Esophagus (tissue), 2 donors: ENCODE measurements at regions not wholly inside any gene's neighbourhood (a gene's known extent, or its start where the extent isn't known, plus 50 kb on each side); places are given as distances from the start of the nearest gene placed in this dataset.

Source experiments
- H3K27ac ChIP-seq, 2 donors: one replicate each; pipeline ENCODE4 v1.5.1; 2013; ENCODE audit warnings: low read depth in 2 of 2, mild to moderate bottlenecking in 2 of 2, inconsistent platforms in 1 of 2, low read length in 1 of 2, moderate library complexity in 1 of 2
- H3K27me3 ChIP-seq, 2 donors: one replicate each; pipeline ENCODE4 v1.6.1; 2013; ENCODE audit warnings: low read length in 2 of 2, control low read depth in 1 of 2, mild to moderate bottlenecking in 1 of 2; ENCODE audit not compliant: insufficient read depth in 2 of 2, control insufficient read depth in 1 of 2
- H3K36me3 ChIP-seq, 2 donors: one replicate each; pipeline ENCODE4 v1.6.1; 2013; ENCODE audit warnings: low read length in 1 of 2; ENCODE audit not compliant: control insufficient read depth in 2 of 2, insufficient read depth in 2 of 2
- H3K4me1 ChIP-seq, 2 donors: one replicate each; pipeline ENCODE4 v1.6.1; 2013; ENCODE audit warnings: low read length in 1 of 2; ENCODE audit not compliant: control insufficient read depth in 2 of 2, insufficient read depth in 2 of 2
- H3K4me3 ChIP-seq, 2 donors: one replicate each; pipeline ENCODE4 v1.5.1; 2013; ENCODE audit warnings: low read length in 2 of 2, mild to moderate bottlenecking in 2 of 2, low read depth in 1 of 2, moderate library complexity in 1 of 2
- H3K9me3 ChIP-seq, 2 donors: one replicate each; pipeline ENCODE4 v1.6.1; 2013; ENCODE audit warnings: mild to moderate bottlenecking in 2 of 2, low read depth in 1 of 2, low read length in 1 of 2, moderate library complexity in 1 of 2; ENCODE audit not compliant: control insufficient read depth in 2 of 2, insufficient read depth in 1 of 2
- WGBS, 2 donors: extraction: QIAGEN DNeasy Blood & Tissue Kit; methylation state at CpG; one replicate each; pipeline ENCODE4 v1.1.7; 2013; 5-methylcytosine and 5-hydroxymethylcytosine counted together
- donor health status: healthy with polysubstance abuse.
- donor health status: Bipolar disorder and iron deficiency.

DNA sequence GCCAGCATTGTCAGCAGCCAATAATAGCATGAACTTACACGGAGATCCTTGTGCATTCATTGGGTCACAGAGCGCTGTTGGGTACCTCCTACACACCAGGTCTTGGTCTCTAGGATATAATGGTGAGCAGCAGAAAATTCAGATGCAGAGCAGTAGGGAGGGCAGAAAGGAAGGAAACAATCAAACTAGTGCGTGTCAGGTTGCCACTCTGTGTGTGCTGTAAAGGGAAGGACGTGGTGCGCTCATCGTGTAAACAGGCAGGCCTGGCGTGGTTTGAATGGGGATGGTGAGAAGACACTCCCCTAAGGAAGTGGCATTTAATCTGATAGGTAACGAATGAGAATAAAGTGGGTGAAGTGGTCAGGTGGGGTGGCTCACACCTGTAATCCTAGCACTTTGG lies 336.4 kb downstream of the CDH26 start:
- Histone ChIP-seq H3K36me3 (no peaks in the 10 kb centered on the region), H3K4me1 (no peaks in the 10 kb centered on the region), H3K27me3 (no peaks in the 10 kb centered on the region), H3K4me3 (no peak overlapping the region), H3K27ac (no peak overlapping the region), H3K9me3 (peaks cover 0 to 3% of the 10 kb centered on the region in 2 donors)
- 59 to 66% methylated on average over 8 of the region's 8 CpGs for WGBS, 2 donors

DNA sequence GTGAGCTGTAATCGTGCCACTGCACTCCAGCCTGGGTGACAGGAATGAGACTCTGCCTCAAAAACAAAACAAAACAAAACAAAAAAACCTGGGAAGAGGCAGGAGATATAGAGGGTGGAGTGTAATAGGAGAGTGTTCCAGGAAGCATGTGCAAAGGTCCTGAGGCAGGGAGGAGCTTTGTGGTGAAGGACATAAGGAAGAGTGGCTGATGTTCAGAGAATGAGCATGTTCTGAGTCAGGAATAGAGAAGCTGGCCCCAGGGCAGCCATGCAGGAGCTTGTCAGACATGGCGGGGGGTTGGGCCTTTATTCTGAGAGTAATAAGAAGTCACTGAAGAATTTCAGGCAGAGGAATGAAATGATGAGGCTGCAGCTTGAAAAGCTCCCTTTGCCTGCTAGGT lies 337.0 kb downstream of the CDH26 start:
- H3K36me3 ChIP-seq: no peaks in the 10 kb centered on the region
- no peak overlapping the region for H3K27ac ChIP-seq
- 85% methylated on average over 2 of the region's 2 CpGs for WGBS, 2 donors
- H3K4me1 ChIP-seq: no peaks in the 10 kb centered on the region
- no peak overlapping the region for H3K4me3 ChIP-seq
- no peaks in the 10 kb centered on the region for H3K27me3 ChIP-seq
- no peaks in the 10 kb centered on the region for H3K9me3 ChIP-seq

DNA sequence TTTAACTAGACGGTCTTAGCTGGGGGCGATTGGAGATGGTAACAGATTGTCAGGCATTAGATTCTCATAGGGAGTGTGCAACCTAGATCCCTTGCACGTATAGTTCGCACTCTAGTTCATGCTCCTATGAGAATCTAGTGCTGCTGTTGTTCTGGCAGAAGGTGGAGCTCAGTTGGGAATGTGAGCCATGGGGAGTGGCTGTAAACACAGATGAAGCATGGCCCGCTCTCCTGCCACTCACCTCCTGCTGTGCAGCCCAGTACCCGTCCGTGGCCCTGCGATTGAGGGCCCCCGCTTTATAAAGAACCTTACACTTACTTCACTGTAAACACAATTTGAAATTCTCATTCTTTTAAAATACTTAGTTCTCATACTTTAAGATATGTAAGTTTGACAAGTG lies 339.4 kb downstream of the CDH26 start:
- H3K27ac ChIP-seq: no peak overlapping the region
- no peaks in the 10 kb centered on the region for H3K36me3 ChIP-seq
- no peaks in the 10 kb centered on the region for H3K27me3 ChIP-seq
- no peak overlapping the region for H3K4me3 ChIP-seq
- 57 to 66% methylated on average over 9 of the region's 9 CpGs for WGBS, 2 donors
- no peaks in the 10 kb centered on the region for H3K9me3 ChIP-seq
- no peaks in the 10 kb centered on the region for H3K4me1 ChIP-seq

DNA sequence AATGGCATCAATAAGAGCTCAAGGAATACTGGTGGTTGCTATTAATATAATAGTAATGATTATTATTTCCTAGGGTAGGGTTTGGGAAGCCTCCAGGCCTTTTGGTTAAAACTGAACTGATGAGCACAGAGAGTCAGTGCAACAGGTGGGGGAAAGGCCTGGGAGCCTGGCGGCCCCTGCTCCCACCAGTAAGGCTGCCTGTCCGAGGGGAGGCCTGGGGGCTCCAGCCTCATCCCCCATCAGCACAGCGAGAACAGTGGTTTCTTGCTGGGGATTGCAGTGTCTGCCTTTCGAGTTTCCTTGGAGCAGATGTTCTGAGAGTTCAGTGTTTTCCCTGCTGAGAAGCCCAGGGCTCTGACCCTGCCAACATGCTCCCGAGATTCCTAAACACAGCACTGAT lies 340.4 kb downstream of the CDH26 start:
- H3K27ac ChIP-seq: no peak overlapping the region
- no peaks in the 10 kb centered on the region for H3K36me3 ChIP-seq
- H3K9me3 ChIP-seq: no peaks in the 10 kb centered on the region
- no peaks in the 10 kb centered on the region for H3K27me3 ChIP-seq
- WGBS, 2 donors: 54 to 65% methylated on average over 4 to 5 of the region's 5 CpGs
- H3K4me3 ChIP-seq: no peak overlapping the region
- no peaks in the 10 kb centered on the region for H3K4me1 ChIP-seq

DNA sequence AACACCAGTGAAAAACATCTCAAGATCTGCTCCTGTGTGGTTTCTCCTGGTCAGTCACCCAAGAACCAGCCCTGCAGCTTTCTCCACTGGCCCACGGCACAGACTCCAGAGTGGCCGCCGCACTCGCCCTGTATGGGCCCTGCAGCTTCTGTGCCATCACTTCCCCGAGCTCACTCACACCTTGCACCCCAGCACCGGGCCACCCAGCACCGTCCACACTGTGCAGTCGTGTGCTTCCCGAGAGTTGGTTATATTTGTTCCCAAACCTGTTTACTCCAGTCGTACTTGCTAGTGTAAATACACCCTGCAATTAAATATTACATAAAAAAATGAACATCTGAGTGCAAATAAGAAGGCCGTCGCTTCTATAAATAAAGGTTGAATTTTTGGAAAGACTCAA lies 341.7 kb downstream of the CDH26 start:
- H3K36me3 ChIP-seq: no peaks in the 10 kb centered on the region
- H3K4me1 ChIP-seq: no peaks in the 10 kb centered on the region
- H3K4me3 ChIP-seq: no peak overlapping the region
- no peaks in the 10 kb centered on the region for H3K9me3 ChIP-seq
- WGBS, 2 donors: 64 to 67% methylated on average over 12 of the region's 12 CpGs
- H3K27ac ChIP-seq: no peak overlapping the region
- no peaks in the 10 kb centered on the region for H3K27me3 ChIP-seq

DNA sequence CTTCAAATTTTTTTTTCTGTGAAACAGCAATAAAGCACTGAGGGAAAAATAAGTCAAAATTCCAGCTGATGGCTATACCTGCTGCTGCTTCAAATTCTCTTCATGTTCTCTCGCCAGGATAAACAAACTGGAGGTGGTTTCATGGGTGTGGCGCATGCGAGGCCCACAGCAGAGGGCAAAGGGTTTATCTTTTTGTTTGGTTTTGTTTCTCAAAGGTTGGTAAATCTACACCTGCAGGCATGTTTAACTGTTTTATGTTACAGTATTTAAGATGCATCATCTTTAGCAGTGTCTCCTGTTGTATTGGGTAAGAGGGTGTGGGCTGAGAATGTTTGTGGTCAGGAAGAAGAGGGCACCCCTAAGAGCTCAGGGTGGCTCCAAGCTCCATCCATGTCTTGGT lies 342.2 kb downstream of the CDH26 start:
- H3K4me3 ChIP-seq: no peak overlapping the region
- H3K27me3 ChIP-seq: no peaks in the 10 kb centered on the region
- WGBS, 2 donors: 33 to 34% methylated on average over 3 of the region's 3 CpGs
- H3K36me3 ChIP-seq: no peaks in the 10 kb centered on the region
- H3K9me3 ChIP-seq: no peaks in the 10 kb centered on the region
- H3K4me1 ChIP-seq: no peaks in the 10 kb centered on the region
- H3K27ac ChIP-seq: no peak overlapping the region

DNA sequence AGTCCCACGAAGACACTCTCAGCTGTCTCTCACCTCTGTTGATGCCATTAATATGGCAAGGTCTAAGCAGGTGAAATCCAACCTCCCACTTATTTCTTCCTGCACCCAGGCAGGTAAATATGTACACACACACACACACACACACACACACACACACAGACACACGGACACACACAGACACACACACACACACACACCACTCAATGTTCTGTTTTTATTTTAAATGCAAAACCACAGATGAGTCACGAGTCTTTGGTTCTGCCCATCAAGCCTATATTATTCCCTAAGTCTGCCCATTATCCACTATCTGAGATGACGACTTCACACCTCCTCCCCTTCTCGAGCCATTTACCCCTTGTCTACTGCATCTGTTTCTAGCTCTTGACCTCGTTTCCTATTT lies 344.7 kb downstream of the CDH26 start:
- no peaks in the 10 kb centered on the region for H3K36me3 ChIP-seq
- no peaks in the 10 kb centered on the region for H3K27me3 ChIP-seq
- H3K9me3 ChIP-seq: no peaks in the 10 kb centered on the region
- H3K4me3 ChIP-seq: no peak overlapping the region
- no peaks in the 10 kb centered on the region for H3K4me1 ChIP-seq
- no peak overlapping the region for H3K27ac ChIP-seq
- 50 to 53% methylated on average over 6 of the region's 6 CpGs for WGBS, 2 donors

DNA sequence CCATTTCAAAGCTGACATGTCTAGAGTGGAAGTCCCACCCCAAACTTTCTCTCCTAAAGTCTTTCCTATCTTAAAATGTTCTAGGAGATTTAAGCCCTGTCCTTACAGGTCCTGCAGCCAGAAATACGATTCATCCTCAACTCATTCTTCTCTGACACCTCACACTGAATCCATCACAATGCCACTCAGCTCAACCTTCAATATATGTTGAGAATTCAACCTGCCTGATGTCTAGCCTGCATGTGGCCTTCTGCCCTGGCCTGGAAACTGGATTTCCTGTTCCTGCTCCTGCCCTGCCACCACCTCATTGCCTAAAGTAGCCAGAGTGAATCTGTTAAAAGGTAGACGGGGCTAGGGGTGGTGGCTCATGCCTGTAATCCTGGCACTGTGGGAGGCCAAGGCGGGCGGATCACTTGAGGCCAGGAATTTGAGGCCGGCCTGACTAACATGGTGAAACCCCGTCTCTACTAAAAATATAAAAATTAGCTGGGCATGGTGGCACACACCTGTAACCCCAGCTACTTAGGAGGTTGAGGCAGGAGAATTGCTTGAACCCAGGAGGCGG lies 345.9 kb downstream of the CDH26 start:
- H3K4me3 ChIP-seq: no peak overlapping the region
- no peaks in the 10 kb centered on the region for H3K4me1 ChIP-seq
- no peak overlapping the region for H3K27ac ChIP-seq
- H3K27me3 ChIP-seq: no peaks in the 10 kb centered on the region
- H3K9me3 ChIP-seq: no peaks in the 10 kb centered on the region
- 79 to 88% methylated on average over 7 of the region's 7 CpGs for WGBS, 2 donors
- H3K36me3 ChIP-seq: no peaks in the 10 kb centered on the region

DNA sequence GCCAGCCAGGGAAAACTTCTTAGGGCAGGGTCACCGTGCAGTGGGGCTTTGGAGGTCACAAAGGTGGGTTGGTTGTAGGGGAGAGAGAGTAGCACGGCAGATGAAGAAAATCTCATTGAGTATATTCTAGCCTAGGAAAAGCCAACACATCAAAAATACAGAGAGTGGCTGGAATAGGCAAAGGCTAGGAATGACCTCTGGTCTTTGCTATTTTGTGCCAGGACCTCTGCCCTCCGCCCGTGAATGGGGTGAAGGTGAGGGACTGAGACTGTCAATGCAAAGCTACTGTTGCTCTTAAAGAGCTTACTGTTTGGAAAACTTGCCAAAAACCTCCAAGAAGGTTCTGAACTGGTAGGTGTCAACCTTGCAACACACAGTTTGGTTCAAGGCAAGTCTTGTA lies 346.7 kb downstream of the CDH26 start:
- 77 to 79% methylated on average over 4 of the region's 4 CpGs for WGBS, 2 donors
- Histone ChIP-seq H3K4me1 (no peaks in the 10 kb centered on the region), H3K36me3 (no peaks in the 10 kb centered on the region), H3K4me3 (no peak overlapping the region), H3K27me3 (no peaks in the 10 kb centered on the region), H3K27ac (no peak overlapping the region), H3K9me3 (no peaks in the 10 kb centered on the region)

DNA sequence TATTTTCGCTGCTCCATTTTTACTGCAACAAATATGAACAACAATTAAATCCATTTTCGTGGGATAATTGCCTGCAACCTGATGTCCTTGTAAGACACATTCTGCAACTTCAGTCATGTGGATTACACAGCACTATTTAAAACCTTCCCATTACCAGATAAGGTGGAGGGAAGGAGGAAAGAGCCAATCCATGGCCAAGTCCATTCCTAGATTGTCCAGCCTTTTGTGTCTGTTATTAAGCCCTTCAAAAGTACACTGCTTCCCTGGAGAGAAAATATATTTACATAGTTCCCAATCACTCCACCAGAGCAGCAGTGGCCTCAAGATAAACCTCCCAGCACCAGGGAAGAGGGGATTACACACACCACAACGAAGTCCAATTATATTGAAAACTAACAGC lies 347.9 kb downstream of the CDH26 start:
- H3K4me1 ChIP-seq: no peaks in the 10 kb centered on the region
- H3K36me3 ChIP-seq: no peaks in the 10 kb centered on the region
- no peaks in the 10 kb centered on the region for H3K9me3 ChIP-seq
- 46 to 47% methylated on average over 3 of the region's 3 CpGs for WGBS, 2 donors
- no peaks in the 10 kb centered on the region for H3K27me3 ChIP-seq
- no peak overlapping the region for H3K27ac ChIP-seq
- H3K4me3 ChIP-seq: no peak overlapping the region
